Suprapubic skin (tissue), 3 donors: ENCODE measurements at regions not wholly inside any gene's neighbourhood (a gene's known extent, or its start where the extent isn't known, plus 50 kb on each side); places are given as distances from the start of the nearest gene placed in this dataset.

Source experiments
- EP300 ChIP-seq: sonication (generic); formaldehyde crosslinking; IDR thresholded peaks from one replicate; pipeline ENCODE4 v1.6.1; 2017; ENCODE audit warnings: antibody characterized with exemption
- TF ChIP-seq, protein P1 (sequence below), 2 donors: fragments of 200-600 bp in 1 of 2; fragments of 450-650 bp in 1 of 2; sonication (generic) in 1 of 2; IDR thresholded peaks; one replicate each; pipeline ENCODE4 v1.5.1; 2016 to 2019; ENCODE audit warnings: antibody characterized with exemption in 2 of 2, mild to moderate bottlenecking in 1 of 2, moderate library complexity in 1 of 2

DNA sequence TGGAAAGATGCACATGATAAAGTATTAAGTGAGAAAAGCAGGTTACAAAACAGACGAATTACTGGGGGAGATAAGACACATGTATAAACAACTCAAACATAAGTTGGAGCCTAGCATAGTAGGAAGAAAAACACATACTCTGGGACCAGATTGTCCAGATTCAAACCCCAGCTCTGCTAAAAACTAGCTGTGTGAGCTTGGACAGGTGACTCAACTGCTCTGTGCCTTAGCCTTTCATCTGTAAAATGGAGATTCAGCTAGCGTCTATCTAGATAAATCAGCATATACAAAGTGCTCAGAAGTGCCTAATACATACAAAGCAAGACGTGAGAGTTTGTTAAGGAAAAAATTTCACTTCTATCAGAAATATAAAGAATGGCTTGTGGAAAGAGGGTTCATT is 254.0 kb upstream of the POU3F1 start:
- TF ChIP-seq, protein P1, sequence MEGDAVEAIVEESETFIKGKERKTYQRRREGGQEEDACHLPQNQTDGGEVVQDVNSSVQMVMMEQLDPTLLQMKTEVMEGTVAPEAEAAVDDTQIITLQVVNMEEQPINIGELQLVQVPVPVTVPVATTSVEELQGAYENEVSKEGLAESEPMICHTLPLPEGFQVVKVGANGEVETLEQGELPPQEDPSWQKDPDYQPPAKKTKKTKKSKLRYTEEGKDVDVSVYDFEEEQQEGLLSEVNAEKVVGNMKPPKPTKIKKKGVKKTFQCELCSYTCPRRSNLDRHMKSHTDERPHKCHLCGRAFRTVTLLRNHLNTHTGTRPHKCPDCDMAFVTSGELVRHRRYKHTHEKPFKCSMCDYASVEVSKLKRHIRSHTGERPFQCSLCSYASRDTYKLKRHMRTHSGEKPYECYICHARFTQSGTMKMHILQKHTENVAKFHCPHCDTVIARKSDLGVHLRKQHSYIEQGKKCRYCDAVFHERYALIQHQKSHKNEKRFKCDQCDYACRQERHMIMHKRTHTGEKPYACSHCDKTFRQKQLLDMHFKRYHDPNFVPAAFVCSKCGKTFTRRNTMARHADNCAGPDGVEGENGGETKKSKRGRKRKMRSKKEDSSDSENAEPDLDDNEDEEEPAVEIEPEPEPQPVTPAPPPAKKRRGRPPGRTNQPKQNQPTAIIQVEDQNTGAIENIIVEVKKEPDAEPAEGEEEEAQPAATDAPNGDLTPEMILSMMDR (IDR thresholded peaks at IDR 0.05), result no peak
- no peak for TF ChIP-seq EP300
